ENCODE measurements at regions not wholly inside any gene's neighbourhood (a gene's known extent, or its start where the extent isn't known, plus 50 kb on each side); places are given as distances from the start of the nearest gene placed in this dataset.

GRCh38 chr13:40243047-40243446, 423.4 kb downstream of the FOXO1 start:
- TF ChIP-seq EZH2 (IDR thresholded peaks at IDR 0.05; ENCODE audit: insufficient read depth, low read length) (no peak), CTCF (IDR thresholded peaks at IDR 0.05; ENCODE audit: insufficient read depth, low read depth, low read length) (no peak)

All from astrocyte (in vitro differentiated cells and primary cell).